Activated T-cell treated with anti-CD3 and anti-CD28 coated beads, Interleukin-2, amount 50 U/mL, for 72 hours (primary cell): ENCODE measurements at regions not wholly inside any gene's neighbourhood (a gene's known extent, or its start where the extent isn't known, plus 50 kb on each side); places are given as distances from the start of the nearest gene placed in this dataset.

Experiments used
- ATAC-seq, 2 donors: fragments of 150-1000 bp; cut with Tn5 transposase; replicated peaks in 1 of 2; 2 replicates each; pipeline ENCODE4 v1.10.0; 2021; ENCODE audit warnings: moderate library complexity in 2 of 2, mild to moderate bottlenecking in 1 of 2
- DNase-seq, 2 donors: peaks; one replicate each; pipeline ENCODE4 v3.0.0; 2021 to 2022; ENCODE audit warnings: mixed read lengths in 1 of 2
- H3K27ac Mint-ChIP-seq: one replicate; pipeline ENCODE4 v1.8.0; 2022; ENCODE audit warnings: mild to moderate bottlenecking, moderate library complexity, mixed read lengths
- H3K27me3 Mint-ChIP-seq: one replicate; pipeline ENCODE4 v1.8.0; 2022; ENCODE audit warnings: low read depth, mixed read lengths
- H3K36me3 Mint-ChIP-seq, 2 donors: one replicate each; pipeline ENCODE4 v1.8.0; 2022; ENCODE audit warnings: mixed read lengths in 2 of 2, mild to moderate bottlenecking in 1 of 2; ENCODE audit not compliant: insufficient read depth in 2 of 2
- H3K4me1 Mint-ChIP-seq: one replicate; pipeline ENCODE4 v1.8.0; 2022; ENCODE audit warnings: low read depth, mixed read lengths
- H3K4me3 Mint-ChIP-seq, 2 donors: one replicate each; pipeline ENCODE4 v1.8.0; 2022; ENCODE audit warnings: mild to moderate bottlenecking in 2 of 2, mixed read lengths in 2 of 2, moderate library complexity in 2 of 2
- H3K9me3 Mint-ChIP-seq, 2 donors: one replicate each; pipeline ENCODE4 v1.8.0; 2022; ENCODE audit warnings: mixed read lengths in 2 of 2

DNA sequence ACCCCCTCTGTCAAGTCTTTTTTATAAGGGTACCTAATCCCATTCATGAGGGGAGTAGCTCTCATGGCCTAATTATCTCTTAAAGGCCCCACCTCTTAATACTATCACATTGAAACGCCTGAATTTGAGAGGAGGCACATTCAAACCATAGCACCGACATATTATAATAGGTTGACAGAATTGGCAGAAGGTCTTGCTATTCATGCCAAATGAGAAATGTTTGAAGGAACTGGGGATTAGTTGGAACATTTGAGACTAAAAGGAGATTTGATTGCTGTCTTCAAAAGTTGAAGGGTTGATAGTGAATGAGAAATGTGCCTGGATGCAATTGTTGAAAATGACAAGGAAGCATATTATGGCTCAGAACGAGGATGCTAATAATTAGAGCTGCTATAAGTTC lies 331.1 kb downstream of the ATP23 start:
- Mint-ChIP-seq H3K27ac (no peak overlapping the region), H3K9me3 (peaks cover 9 to 10% of the 10 kb centered on the region in 2 donors), H3K4me3 (no peak overlapping the region), H3K4me1 (no peaks in the 10 kb centered on the region), H3K27me3 (no peaks in the 10 kb centered on the region), H3K36me3 (peaks cover 0 to 4% of the 10 kb centered on the region in 2 donors)
- DNase-seq (no peak), ATAC-seq (no peak)

DNA sequence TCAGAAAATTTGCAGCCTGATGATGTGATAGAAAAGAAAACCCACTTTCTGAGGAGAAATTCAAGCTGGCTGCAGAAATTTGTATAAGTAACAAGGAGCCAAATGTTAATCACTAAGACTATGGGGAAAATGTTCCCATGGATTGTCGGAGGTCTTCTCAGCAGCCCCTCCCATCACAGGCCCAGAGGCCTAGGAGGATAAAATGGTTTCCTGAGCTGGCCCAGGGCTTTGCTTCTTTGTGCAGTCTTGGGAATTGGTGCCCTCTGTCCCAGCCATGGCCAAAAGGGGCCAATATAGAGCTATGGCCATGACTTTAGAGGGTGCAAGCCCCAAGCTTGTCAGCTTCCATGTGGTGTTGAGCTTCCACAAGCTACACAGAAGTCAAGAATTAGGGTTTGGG lies 335.9 kb downstream of the ATP23 start:
- Mint-ChIP-seq H3K27me3 (no peaks in the 10 kb centered on the region), H3K27ac (no peak overlapping the region), H3K9me3 (peaks cover 15 to 16% of the 10 kb centered on the region in 2 donors), H3K4me3 (no peak overlapping the region), H3K4me1 (no peaks in the 10 kb centered on the region), H3K36me3 (peaks cover 3 to 8% of the 10 kb centered on the region in 2 donors)
- no peak for DNase-seq
- no peak for ATAC-seq

DNA sequence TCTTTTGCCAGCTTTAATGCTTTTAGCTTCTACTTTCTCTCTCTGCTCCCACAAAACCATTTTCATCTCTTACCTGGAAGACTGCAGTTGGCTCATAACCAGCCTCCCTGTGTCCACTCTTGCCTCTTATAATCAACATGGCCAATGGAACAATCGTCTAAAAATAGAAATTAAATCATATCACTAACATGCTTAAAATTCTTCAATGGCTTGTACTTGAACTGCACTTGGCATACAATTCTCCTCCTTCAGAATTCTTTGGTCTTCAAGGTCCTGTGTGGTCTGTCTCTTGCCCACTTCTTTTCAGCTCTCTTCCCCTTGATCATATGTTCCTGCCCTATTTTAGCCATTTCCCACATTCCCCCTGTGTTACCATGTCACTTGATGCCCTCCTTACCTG lies 342.2 kb downstream of the ATP23 start:
- ATAC-seq (no peak), DNase-seq (no peak)
- peaks cover 2 to 8% of the 10 kb centered on the region in 2 donors for H3K9me3 Mint-ChIP-seq
- no peaks in the 10 kb centered on the region for H3K4me1 Mint-ChIP-seq
- H3K36me3 Mint-ChIP-seq = peaks cover under 1 to 2% of the 10 kb centered on the region in 2 donors
- H3K27ac Mint-ChIP-seq = no peak overlapping the region
- H3K27me3 Mint-ChIP-seq = peaks cover 6% of the 10 kb centered on the region
- H3K4me3 Mint-ChIP-seq = no peak overlapping the region

DNA sequence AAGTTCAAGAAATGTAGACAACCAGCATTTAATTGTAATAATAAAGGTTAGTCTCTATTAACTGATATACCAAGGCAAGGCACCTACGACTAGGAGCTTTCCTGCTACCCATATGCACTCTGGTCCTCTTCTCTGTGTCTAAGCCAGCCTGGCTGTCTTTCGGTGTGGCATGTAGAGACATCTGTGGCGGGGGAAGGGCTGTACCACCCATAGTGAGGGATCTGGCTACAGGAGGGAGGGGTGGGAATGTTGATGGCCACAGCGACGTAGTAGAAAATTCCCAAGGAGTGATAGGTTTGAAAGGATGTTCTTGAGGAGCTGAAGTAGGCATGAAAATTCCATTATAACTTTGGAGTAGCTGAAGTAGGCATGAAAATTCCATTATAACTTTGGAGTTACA lies 344.2 kb downstream of the ATP23 start:
- peaks cover 0 to 8% of the 10 kb centered on the region in 2 donors for H3K9me3 Mint-ChIP-seq
- peaks cover 6% of the 10 kb centered on the region for H3K27me3 Mint-ChIP-seq
- no peak overlapping the region for H3K27ac Mint-ChIP-seq
- no peak overlapping the region for H3K4me3 Mint-ChIP-seq
- no peaks in the 10 kb centered on the region for H3K4me1 Mint-ChIP-seq
- DNase-seq = no peak
- no peaks in the 10 kb centered on the region for H3K36me3 Mint-ChIP-seq
- no peak for ATAC-seq

DNA sequence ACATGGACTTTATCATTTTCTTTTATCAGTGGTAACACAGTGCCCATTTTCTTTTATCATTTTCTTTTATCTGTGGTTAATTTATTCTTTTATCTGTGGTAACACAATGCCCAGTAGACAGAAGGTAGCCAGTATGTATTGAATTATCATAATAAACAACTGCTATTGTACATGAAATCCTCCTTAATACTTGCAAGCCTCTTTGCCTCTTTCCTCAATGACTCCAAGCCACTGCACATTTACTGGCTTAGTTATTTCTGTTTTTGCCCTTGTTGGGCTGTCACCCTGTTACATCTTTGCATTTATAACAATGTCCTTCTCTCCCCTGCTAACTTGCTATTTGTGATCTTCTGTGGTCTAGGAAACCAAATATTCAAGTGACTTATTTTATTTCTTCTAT lies 345.0 kb downstream of the ATP23 start:
- Mint-ChIP-seq H3K27ac (no peak overlapping the region), H3K36me3 (no peaks in the 10 kb centered on the region), H3K9me3 (peaks cover 0 to 5% of the 10 kb centered on the region in 2 donors), H3K4me1 (no peaks in the 10 kb centered on the region), H3K4me3 (no peak overlapping the region), H3K27me3 (peaks cover 6% of the 10 kb centered on the region)
- DNase-seq = no peak
- ATAC-seq = no peak

DNA sequence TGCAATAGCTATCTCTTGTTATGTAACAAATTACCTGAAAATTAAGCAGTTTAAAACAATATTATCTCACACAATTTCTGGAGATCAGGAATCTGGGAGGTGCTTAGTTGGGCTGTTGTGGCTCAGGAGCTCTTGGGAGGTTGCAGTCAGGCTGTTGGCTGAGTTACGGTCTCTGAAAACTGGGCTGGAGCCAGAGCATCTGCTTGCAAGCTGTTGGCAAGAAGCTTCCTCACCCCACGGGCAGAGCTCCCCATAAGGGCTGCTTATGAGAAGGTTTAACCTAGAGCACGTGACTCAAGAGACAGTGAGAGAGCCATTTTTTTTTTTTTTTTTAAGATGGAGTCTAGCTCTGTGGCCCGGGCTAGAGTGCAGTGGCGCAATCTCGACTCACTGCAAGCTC lies 346.8 kb downstream of the ATP23 start:
- ATAC-seq = no peak
- H3K4me1 Mint-ChIP-seq = no peaks in the 10 kb centered on the region
- no peak for DNase-seq
- no peaks in the 10 kb centered on the region for H3K36me3 Mint-ChIP-seq
- H3K27me3 Mint-ChIP-seq = peaks cover 6% of the 10 kb centered on the region
- peaks cover 0 to 2% of the 10 kb centered on the region in 2 donors for H3K9me3 Mint-ChIP-seq
- H3K27ac Mint-ChIP-seq = no peak overlapping the region
- no peak overlapping the region for H3K4me3 Mint-ChIP-seq

DNA sequence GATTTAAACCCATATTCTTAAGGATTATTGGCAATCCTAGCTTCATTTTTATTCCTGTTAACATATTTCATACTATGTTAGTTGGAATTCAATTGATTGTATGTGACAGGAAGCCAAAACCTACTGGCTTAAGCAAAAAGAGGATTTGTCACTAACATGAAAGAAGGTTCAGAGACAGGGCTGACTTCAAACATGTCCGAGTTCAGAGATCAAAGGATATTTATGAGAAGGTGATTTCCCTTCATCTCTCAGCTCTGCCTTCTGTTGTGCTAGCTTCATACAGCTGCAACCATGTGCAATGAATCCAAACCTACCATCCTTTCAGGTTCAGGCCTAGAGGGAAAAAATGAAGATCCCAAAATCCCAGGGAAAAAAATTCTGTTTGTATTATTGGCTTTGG lies 349.7 kb downstream of the ATP23 start:
- Mint-ChIP-seq H3K36me3 (no peaks in the 10 kb centered on the region), H3K9me3 (no peaks in the 10 kb centered on the region), H3K27ac (no peak overlapping the region), H3K4me1 (no peaks in the 10 kb centered on the region), H3K27me3 (peaks cover 6% of the 10 kb centered on the region), H3K4me3 (no peak overlapping the region)
- DNase-seq (no peak), ATAC-seq (no peak)

GRCh38 chr12:58293308-58293982 lies 352.1 kb downstream of the ATP23 start:
- no peak overlapping the region for H3K4me3 Mint-ChIP-seq
- DNase-seq (no peak), ATAC-seq (no peak)
- H3K27ac Mint-ChIP-seq = no peak overlapping the region
- no peaks in the 10 kb centered on the region for H3K27me3 Mint-ChIP-seq
- H3K4me1 Mint-ChIP-seq = no peaks in the 10 kb centered on the region
- H3K36me3 Mint-ChIP-seq = no peaks in the 10 kb centered on the region
- no peaks in the 10 kb centered on the region for H3K9me3 Mint-ChIP-seq

- no peaks in the 10 kb centered on the region for H3K36me3 Mint-ChIP-seq
- no peak overlapping the region for H3K4me3 Mint-ChIP-seq
- DNase-seq (no peak), ATAC-seq (no peak)
- H3K27me3 Mint-ChIP-seq = no peaks in the 10 kb centered on the region
- no peak overlapping the region for H3K27ac Mint-ChIP-seq
- H3K4me1 Mint-ChIP-seq = no peaks in the 10 kb centered on the region
- H3K9me3 Mint-ChIP-seq = no peaks in the 10 kb centered on the region
Observed at GRCh38 chr12:58295268-58295667, 353.9 kb downstream of the ATP23 start.

- no peak for ATAC-seq
- DNase-seq = no peak
- Mint-ChIP-seq H3K4me3 (no peak overlapping the region), H3K9me3 (no peaks in the 10 kb centered on the region), H3K4me1 (no peaks in the 10 kb centered on the region), H3K36me3 (no peaks in the 10 kb centered on the region), H3K27ac (no peak overlapping the region), H3K27me3 (no peaks in the 10 kb centered on the region)
Observed at GRCh38 chr12:58296863-58297262, 355.5 kb downstream of the ATP23 start.

GRCh38 chr12:58298803-58299202 lies 357.4 kb downstream of the ATP23 start:
- no peaks in the 10 kb centered on the region for H3K36me3 Mint-ChIP-seq
- H3K9me3 Mint-ChIP-seq = no peaks in the 10 kb centered on the region
- H3K27ac Mint-ChIP-seq = no peak overlapping the region
- H3K4me1 Mint-ChIP-seq = no peaks in the 10 kb centered on the region
- no peak overlapping the region for H3K4me3 Mint-ChIP-seq
- H3K27me3 Mint-ChIP-seq = no peaks in the 10 kb centered on the region
- ATAC-seq (no peak), DNase-seq (no peak)

DNA sequence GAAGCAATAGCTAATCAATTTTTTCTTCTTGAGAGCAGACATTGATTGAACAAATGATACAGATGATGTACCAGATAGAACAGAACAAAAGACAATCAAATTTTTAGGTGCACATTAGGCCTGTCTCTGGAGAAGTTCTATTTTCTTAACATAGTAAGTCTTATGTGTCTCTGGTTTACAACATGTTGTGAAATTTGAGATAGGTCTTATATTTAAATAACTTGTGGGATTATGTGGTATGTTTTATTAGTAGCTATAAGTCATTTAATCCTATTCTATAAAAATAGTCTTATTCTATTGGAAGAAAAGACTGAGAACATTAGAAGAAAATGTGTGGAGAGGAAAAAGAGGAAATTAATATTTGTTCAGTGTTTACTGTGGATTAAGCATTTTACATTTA lies 358.0 kb downstream of the ATP23 start:
- ATAC-seq = no peak
- Mint-ChIP-seq H3K4me3 (no peak overlapping the region), H3K36me3 (no peaks in the 10 kb centered on the region), H3K27ac (no peak overlapping the region), H3K27me3 (no peaks in the 10 kb centered on the region), H3K9me3 (no peaks in the 10 kb centered on the region), H3K4me1 (no peaks in the 10 kb centered on the region)
- DNase-seq = no peak

DNA sequence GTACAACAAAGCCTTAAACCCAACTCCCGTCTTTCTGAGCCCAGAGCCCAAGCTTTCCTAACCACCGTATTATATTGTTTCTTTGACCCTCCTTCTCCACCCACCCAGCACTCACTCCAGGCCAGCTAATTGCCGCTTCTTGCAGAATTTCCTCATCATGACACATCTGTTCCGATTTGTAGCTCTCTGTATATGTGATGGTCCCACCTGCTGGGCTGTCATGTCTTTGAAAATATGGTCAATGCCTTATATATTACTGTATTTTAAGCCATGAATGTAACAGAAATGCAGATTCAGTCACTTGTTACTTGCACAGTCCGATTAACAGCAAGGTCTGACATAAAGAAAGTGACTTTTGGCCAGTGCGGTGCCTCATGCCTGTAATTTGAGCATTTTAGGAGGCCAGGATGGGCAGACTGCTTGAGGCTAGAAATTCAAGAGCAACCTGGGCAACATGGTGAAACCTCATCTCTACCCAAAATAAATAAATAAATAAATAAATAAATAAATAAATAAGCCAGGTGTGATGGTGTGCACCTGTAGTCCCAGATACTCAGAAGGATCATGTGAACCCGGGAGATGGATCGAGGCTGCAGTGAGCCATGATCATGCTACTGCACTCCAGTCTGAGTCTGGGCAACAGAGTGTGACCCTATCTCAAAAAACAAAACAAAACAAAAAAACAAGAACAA lies 359.8 kb downstream of the ATP23 start:
- no peak overlapping the region for H3K4me3 Mint-ChIP-seq
- no peak for ATAC-seq
- H3K4me1 Mint-ChIP-seq = no peaks in the 10 kb centered on the region
- no peaks in the 10 kb centered on the region for H3K36me3 Mint-ChIP-seq
- DNase-seq = no peak
- H3K27me3 Mint-ChIP-seq = no peaks in the 10 kb centered on the region
- no peaks in the 10 kb centered on the region for H3K9me3 Mint-ChIP-seq
- no peak overlapping the region for H3K27ac Mint-ChIP-seq

GRCh38 chr12:58301730-58302122 lies 360.4 kb downstream of the ATP23 start:
- H3K4me1 Mint-ChIP-seq = no peaks in the 10 kb centered on the region
- no peak overlapping the region for H3K4me3 Mint-ChIP-seq
- ATAC-seq = no peak
- H3K27ac Mint-ChIP-seq = no peak overlapping the region
- DNase-seq = no peak
- H3K9me3 Mint-ChIP-seq = no peaks in the 10 kb centered on the region
- H3K27me3 Mint-ChIP-seq = no peaks in the 10 kb centered on the region
- no peaks in the 10 kb centered on the region for H3K36me3 Mint-ChIP-seq
